ENCODE measurements at regions not wholly inside any gene's neighbourhood (a gene's known extent, or its start where the extent isn't known, plus 50 kb on each side); places are given as distances from the start of the nearest gene placed in this dataset.
"Not testable (repeated sequence)": the region's sequence is repeated elsewhere in the genome, so short reads cannot be mapped to it uniquely, and the experiment has no call there.

DNA sequence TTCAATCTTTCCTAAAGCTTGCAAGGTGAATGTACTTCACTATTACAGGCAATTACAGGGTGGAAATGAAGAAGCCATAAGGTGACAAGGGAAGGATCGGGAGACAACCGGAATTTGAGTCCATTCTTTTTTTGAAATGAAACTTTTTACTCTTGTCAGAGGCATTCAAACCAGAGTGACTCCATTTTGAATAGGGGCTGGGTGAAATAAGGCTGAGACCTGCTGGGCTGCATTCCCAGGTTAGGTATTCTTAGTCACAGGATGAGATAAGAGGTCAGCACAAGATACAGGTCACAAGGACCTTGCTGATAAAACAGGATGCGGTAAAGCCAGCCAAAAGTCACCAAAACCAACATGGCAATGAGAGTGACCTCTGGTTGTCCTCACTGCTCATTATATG lies 363.3 kb downstream of the TYW1 start:
- no peak for DNase-seq (ENCODE audit: low read depth)

DNA sequence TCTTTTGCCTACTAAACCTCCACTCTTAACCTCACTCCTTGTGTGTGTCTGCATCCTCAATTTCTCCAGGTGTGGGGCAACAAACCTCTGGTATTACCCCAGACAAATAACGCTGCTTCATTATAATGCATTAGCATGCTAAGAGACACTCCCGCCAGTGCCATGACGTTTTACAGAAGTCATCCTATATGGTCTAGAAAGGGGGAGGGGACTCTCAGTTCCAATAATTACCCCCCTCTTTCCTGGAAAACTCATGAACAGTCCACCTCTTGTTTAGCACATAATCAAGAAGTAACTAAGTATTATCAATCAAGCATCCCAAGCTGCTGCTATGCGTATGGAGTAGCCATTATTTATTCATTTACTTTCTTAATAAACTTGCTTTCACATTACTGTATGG lies 364.5 kb downstream of the TYW1 start:
- DNase-seq (ENCODE audit: low read depth) = no peak

DNA sequence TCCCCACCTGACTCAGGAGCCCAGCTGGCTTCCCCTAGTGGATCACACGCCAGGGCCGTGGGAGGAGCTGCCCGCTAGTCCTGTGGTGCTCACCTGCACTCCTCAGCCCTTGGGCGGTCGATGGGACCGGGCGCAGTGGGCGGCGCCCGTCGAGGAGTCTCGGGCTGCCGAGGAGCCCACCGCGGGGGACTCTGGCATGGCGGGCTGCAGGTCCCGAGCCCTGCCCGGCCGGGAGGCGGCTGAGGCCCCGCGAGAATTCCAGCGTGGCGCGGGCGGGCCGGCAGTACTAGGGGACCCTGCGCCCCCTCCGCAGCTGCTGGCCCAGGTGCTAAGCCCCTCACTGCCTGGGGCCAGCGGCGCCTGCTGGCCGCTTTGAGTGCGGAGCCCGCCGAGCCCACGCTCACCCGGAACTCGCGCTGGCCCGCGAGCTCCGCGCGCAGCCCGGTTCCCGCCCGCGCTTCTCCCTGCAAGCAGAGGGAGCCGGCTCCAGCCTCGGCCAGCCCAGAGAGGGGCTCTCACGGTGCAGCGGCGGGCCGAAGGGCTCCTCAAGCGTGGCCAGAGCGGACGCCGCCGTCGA lies 367.9 kb downstream of the TYW1 start:
- DNase-seq (ENCODE audit: low read depth) = no peak

DNA sequence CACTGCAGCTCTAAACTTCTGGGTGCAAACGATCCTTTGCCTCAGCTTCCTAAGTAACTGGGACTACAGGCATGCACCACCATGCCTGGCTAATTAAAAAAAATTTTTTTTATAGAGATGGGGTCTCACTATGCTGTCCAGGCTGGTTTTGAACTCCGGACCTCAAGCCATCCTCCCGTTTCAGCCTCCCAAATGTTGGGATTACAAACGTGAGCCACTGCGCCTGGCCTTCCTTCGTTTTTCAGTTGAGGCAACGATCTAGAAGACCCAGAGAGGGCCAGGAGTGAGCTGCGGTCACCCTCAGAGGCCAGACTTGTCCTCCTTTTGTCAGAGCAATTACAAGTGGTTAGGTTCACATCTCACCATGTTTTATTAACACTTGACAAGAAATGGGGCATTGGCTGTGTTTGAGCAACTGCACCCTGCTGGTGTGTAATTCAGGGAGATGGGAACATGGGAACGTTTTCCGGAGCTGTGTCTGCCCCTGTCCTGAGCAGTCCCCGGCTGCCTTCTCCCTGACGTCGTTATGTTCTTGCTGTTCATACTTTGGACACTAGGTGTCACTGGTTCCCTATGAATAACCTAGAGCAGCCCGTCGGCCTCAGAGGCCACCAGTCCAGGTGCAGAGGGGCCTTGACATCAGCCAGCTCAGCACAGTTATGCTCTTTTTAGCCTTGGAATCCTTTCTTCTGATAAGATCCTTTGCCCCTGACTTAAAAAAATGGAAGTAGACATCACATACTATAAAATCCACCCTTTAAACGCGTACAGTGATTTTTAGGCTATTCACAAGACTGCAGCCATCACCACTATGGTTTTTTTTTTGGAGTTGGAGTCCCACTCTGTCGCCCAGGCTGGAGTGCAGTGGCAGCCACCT lies 375.0 kb downstream of the TYW1 start:
- DNase-seq (ENCODE audit: low read depth) = peak; percentile 66

DNA sequence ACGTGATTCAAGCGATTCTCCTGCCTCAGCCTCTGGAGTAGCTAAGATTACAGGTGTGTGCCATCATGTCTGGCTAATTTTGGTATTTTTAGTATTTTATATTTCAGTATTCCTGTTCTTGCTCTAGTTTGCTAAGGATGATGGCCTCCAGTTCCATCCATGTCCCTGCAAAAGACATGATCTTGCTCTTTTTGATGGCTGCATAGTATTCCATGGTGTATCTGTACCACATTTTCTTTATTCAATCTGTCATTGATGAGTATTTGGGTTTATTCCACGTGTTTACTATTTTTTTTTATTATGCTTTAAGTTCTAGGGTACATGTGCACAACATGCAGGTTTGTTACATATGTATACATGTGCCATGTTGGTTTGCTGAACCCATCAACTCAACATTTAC lies 376.8 kb downstream of the TYW1 start:
- not testable (repeated sequence) for DNase-seq (ENCODE audit: low read depth)

DNA sequence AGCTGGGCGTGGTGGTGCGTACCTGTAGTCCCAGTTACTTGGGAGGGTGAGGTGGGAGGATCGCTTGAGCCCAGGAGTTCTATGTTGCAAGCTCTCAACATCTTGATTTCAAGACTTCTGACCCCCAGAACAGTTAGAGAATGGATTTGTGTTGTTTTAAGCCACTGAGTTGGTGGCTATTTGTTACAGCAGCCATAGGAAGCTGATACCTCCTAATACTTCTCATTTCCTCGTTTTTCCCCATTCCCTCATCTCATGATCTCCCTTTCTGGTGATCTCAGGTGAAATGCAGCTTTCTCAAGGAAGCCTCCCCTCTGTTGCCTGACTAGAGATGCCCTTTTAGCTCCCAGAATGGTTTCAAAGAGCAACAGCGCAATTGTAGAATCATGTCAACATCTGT lies 378.8 kb downstream of the TYW1 start:
- no peak for DNase-seq (ENCODE audit: low read depth)

DNA sequence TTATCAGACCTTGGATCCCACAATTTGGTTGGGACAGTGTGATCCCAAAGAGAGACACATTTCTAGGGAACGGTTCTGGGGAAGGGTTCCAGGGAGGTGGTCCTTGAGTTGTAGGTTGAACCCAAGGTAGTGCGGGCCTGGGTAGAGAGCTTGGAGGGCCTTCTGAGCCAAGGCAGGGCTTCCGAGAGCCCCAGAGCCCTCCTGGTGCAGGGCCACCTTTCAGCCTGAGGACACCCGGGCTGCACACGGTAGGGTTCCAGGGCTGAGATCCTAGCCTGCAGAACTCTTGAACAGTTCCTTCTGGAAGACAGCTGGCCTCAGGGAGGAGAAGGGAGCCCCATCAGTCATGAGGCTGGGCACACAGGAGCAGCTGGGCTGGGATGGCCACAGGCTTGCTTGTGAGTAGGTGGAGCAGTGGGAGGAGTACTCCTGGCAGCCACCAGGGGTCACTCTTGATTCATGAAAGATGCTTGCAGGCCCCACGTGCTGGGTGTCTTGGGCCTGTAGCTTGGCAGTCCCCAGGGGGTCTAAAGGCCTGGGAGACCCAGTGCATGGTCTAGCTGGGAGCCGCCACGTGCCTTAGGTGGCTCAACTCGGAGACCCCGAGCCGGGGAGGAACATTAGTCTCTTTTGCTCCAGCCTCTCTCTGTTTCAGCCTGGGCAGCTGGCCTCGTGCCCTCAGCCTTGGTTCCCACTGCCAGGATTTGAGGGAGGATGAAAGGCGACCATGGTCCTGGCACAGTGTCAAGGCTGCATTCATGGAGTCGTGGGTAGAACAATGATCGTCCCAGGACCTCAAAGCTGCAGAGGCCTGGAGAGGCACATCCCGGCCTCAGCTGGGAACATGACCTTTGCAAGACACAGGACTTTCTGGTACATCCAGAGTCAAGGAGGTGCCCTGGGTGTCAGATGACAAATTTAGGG lies 381.6 kb downstream of the TYW1 start:
- DNase-seq (ENCODE audit: low read depth) = peak; percentile 60

DNA sequence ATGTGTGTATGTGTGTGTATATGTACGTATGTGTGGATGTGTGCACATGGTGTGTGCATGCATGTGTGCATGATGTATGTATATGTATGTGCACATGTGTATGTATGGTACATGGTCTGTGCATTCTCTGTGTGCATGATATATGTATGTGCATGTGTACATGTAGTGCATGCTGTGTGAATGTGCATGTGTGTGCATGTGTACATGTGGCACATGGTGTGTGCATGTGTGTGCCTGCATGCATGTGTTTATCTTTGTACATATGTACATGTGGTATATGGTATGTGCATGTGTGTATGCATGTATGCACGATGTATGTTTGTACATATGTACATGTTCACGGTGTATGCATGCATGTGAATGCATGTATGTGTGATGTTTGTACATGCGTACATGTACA lies 383.7 kb downstream of the TYW1 start:
- no peak for DNase-seq (ENCODE audit: low read depth)

DNA sequence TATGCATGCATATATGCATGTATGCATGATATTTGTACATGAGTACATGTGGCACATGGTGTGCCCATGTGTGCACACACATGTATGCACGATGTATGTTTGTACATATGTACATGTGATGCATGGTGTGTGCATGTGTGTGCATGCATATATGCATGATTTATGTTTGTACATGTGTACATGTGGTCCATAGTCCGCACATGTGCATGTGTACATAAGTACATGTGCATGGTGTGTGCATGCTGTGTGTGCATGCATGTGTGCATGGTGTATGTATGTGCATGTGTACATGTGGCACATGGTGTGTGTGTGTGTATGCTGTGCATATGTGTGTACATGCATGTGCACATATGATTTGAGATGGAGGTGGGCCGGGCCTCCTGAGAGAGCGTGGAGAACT lies 384.2 kb downstream of the TYW1 start:
- DNase-seq (ENCODE audit: low read depth) = no peak

DNA sequence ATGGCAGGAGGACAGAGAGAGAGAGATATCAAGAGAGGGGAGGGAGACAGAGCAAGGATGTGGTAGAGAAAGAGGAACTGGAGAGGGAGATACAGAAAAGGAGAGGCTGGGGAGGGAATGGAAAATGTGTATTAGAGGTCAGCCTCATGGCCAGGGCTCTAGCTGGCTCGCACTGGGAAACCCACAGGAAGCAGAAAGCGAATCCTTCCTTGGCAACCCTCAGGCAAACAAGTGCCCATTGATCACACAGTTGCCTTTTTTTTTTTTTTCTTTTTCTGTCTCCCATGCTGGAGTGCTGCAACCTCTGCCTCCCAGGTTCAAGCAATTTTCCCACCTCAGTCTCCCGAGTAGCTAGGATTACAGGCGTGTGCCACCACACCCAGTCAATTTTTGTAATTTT lies 391.2 kb downstream of the TYW1 start:
- DNase-seq (ENCODE audit: low read depth) = no peak

DNA sequence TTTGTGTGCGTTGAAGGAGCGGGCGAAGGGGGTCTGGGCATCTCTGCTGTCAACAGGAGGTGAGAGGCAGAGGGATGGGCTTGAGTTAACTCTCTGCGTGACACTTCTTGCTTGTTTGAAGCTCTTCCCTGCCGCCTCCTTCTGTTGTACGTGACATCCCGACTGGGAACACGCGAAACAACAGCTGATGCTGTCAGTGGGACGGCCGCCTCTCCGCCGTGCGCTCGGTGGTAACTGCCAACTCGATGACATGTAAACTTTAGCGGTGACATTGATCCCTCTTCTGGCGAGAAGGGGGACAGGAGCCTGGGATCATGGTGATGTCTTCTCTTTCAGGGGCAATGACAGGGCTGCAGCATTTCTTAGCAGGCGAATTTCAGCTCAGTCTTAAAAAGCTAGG lies 394.5 kb downstream of the TYW1 start:
- DNase-seq (ENCODE audit: low read depth) = no peak

DNA sequence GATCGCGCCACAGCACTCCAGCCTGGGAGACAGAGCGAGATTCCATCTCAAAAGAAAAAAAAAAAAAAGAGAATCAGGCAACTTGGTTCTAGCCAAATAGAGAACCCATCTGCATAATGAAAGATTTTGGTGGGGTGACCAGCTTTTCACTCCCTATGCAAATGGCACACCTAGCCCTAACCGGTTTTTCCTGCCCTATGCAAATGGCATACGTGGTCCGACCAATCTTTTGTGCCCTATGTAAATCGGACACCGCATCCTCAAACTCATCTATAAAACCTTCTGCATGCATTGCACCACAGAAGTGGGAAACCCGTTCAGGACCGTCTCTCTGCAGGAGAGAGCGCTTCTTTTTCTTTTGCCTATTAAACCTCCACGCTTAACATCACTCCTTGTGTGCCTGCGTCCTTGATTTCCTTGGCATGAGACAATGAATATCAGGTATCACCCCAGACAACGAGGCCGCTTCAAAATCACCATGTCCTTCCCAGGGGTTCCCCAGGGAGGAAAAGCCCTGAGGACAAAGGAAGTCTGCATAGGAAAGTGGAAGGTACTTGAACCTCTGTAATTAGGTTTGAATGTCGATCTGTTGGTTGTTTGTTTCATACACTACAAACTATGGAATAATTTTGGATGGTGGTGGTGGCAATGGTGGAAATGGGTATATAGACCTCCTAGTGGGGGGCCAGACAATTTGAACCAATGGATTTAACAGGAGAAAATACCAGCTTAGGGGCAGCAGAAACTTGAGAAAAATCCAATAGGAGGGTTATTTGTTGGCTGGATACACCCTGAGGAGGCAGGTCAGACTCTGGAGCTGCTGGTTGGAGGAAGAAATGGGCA lies 396.2 kb downstream of the TYW1 start:
- DNase-seq (ENCODE audit: low read depth) = no peak

DNA sequence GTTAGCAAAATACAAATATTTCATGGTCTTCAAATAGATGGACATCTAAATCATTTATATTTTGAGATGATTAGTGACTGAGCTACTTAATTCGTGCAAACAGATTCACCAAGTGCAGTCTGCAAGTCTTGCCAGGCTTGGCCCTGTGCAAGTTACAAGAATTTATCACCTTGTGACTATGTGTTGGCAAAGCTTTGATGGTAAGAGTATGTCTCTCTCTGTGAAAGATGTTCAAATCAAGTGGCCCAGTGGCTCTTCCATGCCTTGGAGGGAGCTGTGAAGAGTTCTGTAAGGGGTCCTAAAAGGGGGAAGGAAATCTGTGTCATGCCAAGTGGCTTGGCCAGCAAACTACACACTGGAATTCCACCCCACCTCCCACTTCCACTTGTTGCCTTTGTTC lies 397.3 kb downstream of the TYW1 start:
- DNase-seq (ENCODE audit: low read depth) = no peak

DNA sequence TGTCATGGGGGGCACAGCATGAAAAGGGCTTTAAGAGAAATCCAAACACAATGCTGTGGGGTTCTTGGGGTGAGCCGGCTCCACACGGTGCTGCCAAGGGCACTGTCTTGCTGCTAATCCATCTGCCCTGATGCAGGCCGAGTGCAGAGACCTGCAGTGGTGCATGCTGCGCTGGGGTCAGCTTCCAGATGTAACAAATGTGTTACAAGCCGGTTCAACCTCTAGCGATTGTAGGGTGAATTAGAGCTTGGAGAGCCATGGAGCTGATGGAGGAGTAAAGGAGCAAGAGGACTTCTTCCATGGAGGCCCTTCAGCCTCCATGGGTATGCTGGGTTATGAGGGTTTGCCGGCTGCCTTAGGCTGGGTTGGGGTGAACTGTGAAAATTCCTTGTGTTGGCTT lies 402.3 kb downstream of the TYW1 start:
- no peak for DNase-seq (ENCODE audit: low read depth)

DNA sequence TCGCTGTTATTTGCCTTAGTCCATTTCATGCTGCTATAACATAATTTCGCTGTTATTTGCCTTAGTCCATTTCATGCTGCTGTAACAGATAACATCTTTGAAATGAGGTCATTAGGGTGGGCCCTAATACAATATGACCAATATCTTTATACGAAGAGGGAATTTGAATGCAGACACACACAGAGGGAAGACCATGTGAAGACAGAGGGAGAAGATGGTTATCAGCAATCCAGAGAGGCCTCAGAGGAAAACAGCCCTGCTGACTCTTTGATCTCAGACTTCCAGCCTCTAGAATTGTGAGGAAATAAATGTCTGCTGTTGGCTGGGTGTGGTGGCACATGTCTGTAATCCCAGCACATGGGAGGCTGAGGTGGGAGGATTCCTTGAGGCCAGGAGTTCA lies 404.9 kb downstream of the TYW1 start:
- no peak for DNase-seq (ENCODE audit: low read depth)

DNA sequence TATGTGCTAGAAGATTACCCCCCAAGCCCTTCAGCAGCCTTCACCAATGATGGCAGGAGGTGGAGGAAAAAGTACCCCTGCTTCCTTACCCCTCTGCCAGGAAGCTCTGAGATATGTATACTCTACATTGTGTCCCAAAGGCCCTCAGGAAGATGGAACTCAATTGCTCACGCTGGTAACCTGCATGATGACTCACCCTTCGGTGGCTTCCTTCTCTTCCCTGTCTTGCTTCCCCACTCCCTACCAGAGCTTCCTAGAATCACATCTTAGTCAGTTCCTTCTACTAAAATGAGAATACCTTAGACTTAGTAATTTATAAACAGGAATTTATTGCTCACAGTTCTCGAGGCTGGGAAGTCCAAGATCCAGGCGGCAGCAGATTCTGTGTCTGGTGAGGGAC lies 405.6 kb downstream of the TYW1 start:
- no peak for DNase-seq (ENCODE audit: low read depth)

DNA sequence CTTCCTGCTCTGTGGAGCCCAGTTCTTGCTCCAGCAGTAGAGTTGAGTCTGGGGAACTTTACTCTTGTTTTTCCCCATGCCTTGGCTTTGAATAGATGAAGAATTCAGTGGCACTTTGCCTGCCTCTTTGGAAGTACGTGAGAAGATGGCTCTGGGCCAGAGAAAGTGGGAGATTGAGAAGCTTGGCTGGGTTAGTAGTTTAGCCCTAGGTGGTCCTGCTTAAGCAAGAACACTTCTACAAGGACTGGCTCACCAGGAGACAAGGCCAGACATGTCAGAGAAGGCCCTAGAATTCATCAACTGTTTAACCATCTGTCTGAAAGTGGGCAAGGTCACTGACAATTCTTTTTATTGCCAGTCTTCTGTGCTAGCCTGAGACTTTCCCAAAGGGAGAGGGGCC lies 410.3 kb downstream of the TYW1 start:
- no peak for DNase-seq (ENCODE audit: low read depth)

DNA sequence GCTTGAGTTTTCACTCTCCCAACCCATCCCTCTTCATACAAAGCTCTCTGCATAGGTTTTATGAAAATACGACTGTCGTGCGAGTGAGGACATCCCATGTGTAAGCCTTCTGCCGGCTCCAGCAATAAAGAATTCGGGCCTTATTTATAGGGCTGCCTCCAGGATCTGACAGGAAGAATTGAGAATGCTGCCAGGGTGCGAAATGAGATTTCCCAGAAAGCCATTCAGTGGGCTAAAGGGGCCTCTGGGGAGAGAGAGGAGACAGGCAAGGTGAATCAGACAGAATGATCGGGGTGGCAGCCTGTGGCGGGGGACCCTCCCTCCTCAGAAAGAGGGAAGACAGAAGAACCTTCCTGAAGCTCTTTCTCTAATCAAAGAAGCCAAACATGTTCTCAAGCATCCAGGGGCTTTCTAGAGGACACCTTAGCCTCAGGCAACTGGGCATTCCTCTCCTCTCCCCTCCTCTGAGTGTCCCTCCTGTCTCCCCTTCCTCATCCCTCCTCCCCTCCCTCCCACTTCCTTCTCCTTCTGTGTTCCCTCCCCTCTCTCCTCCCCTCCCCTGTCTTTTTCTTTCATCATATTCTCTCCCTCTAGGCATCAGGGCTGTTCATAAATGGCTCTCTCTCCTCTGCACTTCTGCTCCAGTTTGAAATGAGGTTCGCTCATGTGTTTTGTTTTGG lies 410.9 kb downstream of the TYW1 start:
- no peak for DNase-seq (ENCODE audit: low read depth)

DNA sequence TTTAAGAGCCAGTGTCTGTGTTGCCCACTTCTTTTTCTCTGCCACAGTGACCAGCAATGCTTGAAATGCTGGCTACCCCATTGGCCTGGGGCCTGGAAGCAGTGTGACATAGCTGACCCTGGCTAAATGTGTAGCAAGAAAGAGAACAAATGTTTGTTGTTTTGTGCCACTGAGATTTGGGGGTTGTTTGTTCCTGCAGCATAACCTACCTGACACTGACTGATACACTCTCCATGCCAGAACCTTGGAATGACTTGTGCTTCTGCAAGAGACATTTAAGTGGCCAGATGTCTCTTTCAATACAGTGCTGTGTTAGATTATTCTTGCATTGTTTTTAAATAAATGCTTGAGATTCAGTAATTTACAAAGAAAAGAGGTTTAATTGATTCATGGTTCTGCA lies 411.5 kb downstream of the TYW1 start:
- DNase-seq (ENCODE audit: low read depth) = no peak

DNA sequence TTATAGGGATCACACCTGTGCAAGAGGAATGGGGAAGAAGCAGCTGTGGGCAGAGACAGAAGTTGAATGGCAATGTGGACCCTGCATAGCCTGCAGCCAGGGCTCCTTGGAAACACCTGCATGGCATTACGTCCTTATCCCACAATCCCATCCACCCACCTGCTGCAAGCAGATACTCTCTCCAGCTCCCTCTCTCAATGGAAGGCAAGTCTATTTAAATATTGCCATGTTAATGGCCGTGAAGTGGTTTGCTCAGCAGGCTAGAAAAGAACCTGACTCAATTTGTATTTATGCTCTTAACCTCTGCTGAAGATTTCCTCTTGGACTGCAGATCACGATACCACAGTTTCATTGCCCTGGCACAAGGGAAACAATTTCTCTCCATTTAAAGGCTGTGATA lies 417.0 kb downstream of the TYW1 start:
- DNase-seq (ENCODE audit: low read depth) = no peak

DNA sequence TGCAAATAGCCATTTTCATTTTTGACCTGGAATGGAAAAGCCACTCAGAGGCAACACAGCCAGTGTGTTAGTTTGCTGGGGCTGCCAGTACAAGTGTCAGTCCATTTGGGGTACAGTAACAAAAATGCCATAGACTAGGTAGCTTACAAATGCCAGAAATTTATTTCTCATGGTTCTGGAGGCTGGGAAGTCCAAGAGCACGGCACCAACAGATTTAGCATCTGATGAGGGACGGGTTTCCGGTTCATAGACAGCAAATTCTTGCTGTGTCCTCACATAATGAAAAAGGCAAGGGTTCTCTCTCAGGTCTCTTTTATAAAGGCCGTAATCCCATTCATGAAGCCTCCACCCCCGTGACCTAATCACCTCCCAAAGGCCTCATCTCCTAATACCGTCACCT lies 418.2 kb downstream of the TYW1 start:
- no peak for DNase-seq (ENCODE audit: low read depth)
